ENCODE measurements at regions not wholly inside any gene's neighbourhood (a gene's known extent, or its start where the extent isn't known, plus 50 kb on each side); places are given as distances from the start of the nearest gene placed in this dataset.
A peak's percentile ranks its signal among the peaks of the same experiment; 100 is the strongest.

DNA sequence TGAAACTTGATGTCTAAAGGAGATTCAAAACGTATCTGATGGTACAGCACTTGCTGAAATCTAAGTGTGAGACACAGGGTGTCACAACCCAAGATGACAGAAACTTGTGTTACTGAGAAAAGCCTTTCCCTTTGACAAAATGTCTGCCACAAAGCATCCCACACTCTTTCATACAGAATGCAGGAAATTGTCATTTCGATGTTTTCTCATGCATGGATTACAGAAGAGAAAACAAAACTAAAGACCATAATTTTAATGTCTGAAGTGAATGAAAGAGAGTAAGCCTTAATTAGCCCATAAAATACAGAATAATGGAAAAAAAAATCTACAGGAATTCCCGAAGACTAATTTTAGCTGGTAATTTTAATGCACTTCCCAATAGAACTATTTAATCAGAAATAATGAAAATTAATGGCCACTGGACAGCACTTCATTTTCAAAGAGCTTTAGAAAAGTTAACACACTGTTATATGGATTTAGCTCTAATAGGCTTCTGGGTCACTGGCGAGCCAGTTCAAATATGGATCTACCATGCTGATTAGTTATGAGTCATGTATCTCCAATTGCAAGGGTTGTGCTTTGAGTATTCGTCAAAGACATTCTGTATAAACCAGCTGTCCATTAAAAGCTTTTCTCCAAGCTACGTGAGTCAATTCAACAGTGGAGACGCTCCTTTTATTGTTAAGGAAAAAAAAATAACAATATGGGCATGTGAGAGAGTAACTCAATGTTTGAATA, 656.7 kb downstream of the SLC16A7 start:
- no peak for DNase-seq (ENCODE audit: low read depth)
- H3K4me3 ChIP-seq (ENCODE audit: low read depth, low read length), result no peak overlapping the region
- TF ChIP-seq, protein P1, sequence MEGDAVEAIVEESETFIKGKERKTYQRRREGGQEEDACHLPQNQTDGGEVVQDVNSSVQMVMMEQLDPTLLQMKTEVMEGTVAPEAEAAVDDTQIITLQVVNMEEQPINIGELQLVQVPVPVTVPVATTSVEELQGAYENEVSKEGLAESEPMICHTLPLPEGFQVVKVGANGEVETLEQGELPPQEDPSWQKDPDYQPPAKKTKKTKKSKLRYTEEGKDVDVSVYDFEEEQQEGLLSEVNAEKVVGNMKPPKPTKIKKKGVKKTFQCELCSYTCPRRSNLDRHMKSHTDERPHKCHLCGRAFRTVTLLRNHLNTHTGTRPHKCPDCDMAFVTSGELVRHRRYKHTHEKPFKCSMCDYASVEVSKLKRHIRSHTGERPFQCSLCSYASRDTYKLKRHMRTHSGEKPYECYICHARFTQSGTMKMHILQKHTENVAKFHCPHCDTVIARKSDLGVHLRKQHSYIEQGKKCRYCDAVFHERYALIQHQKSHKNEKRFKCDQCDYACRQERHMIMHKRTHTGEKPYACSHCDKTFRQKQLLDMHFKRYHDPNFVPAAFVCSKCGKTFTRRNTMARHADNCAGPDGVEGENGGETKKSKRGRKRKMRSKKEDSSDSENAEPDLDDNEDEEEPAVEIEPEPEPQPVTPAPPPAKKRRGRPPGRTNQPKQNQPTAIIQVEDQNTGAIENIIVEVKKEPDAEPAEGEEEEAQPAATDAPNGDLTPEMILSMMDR (conservative IDR thresholded peaks at IDR 0.05; ENCODE audit: low read depth, low read length), result no peak

DNA sequence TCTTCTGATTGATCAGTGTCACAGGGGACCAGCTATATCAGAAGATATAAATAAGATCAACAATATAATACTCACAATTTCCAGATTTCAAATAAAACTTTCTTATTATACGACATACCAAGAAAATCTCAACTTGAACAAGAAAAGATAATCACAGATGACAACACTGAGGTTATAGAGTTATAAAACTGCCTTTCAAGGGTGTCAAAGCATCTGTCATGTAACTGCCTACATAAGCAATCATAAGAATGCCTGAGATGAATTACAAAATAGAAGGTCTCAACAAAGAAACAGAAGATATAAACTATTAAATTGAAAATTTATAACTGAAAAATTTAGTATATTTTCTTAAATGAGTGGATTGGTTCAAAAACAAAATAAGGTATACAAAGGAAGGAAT, 659.2 kb downstream of the SLC16A7 start:
- DNase-seq (ENCODE audit: low read depth), result no peak
- no peak overlapping the region for H3K4me3 ChIP-seq (ENCODE audit: low read depth, low read length)
- TF ChIP-seq, protein P1 (conservative IDR thresholded peaks at IDR 0.05; ENCODE audit: low read depth, low read length), result no peak

DNA sequence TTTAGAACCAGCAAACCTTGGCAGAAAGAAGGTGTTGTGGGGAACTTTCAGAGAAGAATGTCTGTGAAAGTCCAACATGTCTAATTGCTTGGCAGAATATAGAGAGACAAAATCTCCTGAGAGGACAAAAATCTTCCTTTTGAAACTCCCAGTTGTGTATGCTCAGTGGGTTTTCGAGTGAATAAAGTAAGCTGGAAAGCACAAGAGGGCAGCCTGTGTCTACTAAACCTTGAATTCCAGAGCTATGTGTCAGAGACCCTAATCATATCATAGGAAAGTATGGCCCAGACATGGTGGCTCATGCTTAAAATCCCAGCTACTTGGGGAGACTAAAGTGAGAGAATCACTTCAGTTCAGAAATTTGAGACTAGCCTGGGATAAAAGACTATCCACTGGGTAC, 661.2 kb downstream of the SLC16A7 start:
- DNase-seq (ENCODE audit: low read depth), result peak; percentile 10
- no peak overlapping the region for H3K4me3 ChIP-seq (ENCODE audit: low read depth, low read length)
- TF ChIP-seq, protein P1 (conservative IDR thresholded peaks at IDR 0.05; ENCODE audit: low read depth, low read length), result peak; percentile 27

DNA sequence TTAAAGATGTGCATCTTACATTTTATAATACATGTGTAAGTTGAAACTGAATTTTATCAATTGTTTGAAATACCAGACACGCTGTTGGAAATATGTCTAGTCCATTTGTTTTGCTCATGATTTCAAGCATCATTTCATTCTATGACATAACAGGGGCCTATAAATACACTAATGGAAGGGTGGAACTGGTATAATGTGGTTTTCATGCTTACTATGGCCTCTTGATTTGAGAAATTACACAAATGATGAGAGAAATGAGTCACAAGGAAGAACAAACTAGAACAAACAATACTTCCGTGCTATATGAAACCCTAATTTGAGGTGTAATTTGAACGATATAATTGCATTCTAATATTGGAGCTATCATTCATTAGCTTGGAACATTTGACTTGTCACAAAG, 663.4 kb downstream of the SLC16A7 start:
- DNase-seq (ENCODE audit: low read depth), result no peak
- TF ChIP-seq, protein P1 (conservative IDR thresholded peaks at IDR 0.05; ENCODE audit: low read depth, low read length), result no peak
- no peak overlapping the region for H3K4me3 ChIP-seq (ENCODE audit: low read depth, low read length)

DNA sequence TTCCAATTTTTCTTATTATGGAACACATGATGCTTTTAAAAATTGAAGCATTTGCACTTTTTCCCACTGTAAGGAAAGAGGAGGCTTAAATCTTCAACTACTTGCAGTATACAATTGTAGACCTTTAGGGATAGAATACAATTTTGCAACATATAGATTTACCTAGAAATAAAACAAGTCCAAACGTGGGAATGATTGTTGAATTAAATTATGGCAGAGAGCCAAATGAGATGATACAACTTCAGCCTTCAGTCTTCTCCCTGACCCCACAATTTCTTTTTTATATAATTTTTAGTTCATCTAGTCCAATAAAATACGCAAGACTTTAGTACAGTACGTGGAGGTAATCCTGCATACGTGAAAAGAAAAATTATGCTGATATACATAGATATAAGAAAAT, 666.5 kb downstream of the SLC16A7 start:
- TF ChIP-seq, protein P1 (conservative IDR thresholded peaks at IDR 0.05; ENCODE audit: low read depth, low read length), result no peak
- no peak for DNase-seq (ENCODE audit: low read depth)
- H3K4me3 ChIP-seq (ENCODE audit: low read depth, low read length), result no peak overlapping the region

DNA sequence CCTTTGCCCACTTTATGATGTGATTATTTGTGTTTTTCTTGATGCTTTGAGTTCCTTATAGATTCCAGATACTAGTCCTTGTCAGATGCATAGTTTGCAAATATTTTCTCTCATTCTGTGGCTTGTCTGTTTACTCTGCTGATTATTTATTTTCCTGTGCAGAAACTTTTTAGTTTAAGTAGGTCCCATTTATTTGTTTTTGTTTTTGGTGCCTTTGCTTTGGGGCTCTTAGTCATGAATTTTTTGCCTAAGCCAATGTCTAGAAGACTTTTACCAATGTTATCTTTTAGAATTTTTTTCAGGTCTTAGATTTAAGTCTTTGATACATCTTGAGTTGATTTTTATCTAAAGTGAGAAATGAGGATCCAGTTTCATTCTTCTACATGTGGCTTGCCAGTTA, 667.3 kb downstream of the SLC16A7 start:
- TF ChIP-seq, protein P1 (conservative IDR thresholded peaks at IDR 0.05; ENCODE audit: low read depth, low read length), result no peak
- H3K4me3 ChIP-seq (ENCODE audit: low read depth, low read length), result no peak overlapping the region
- no peak for DNase-seq (ENCODE audit: low read depth)

Data from epithelial cell of proximal tubule (primary cell).